ENCODE measurements at regions not wholly inside any gene's neighbourhood (a gene's known extent, or its start where the extent isn't known, plus 50 kb on each side); places are given as distances from the start of the nearest gene placed in this dataset.

DNA sequence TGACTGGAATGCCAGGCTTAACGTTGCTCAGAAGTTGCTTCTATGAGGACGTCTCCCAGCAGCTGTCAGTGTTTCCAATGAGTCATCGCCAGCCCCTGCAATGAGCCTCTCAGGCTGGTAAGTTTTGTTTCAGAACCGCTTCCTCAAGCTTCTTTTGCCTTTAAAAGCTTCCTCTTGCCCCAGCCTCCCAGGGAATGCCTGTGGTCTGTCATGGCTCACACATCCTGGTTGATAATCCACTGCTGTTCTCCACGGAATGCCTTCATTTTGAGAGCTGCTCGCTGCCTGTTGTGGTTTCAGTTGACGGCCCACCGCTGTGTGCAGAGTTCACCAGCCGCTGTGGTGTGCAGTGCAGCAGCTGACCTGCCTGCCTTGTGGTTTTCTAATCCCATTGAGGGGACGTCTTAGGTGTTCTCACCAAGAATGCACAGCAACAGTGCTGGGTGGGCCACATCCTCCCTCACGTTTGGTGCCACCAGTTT, 96.4 kb downstream of the RTP5 start (continued):
- TF ChIP-seq GABPA (IDR thresholded peaks at IDR 0.05; ENCODE audit: low read depth) (no peak), ZBTB33 (IDR thresholded peaks at IDR 0.05) (peak; percentile 22; the same call in 1 of the 2 replicates), TCF3 (IDR thresholded peaks at IDR 0.05; ENCODE audit: borderline replicate concordance, insufficient read depth, low read depth, low read length) (peak; percentile 68; the same call in 1 of the 2 replicates), CBFB (IDR thresholded peaks at IDR 0.05; ENCODE audit: low read depth) (peak; percentile 83), BCL11A (IDR thresholded peaks at IDR 0.05; ENCODE audit: low read depth, low read length) (peak; percentile 13; the same call in 1 of the 2 replicates), IKZF2 (IDR thresholded peaks at IDR 0.05) (peak; percentile 95 to 96), SRF (IDR thresholded peaks at IDR 0.05; ENCODE audit: low read depth in 2 of 2, low read length in 2 of 2) (0 out of 4 replicates have a peak, but pooled peaks of 1 of the 2 experiments have one; percentile 1), NR2C1 (IDR thresholded peaks at IDR 0.05) (no peak), EED (IDR thresholded peaks at IDR 0.05; ENCODE audit: low read depth) (peak; percentile 91), CHD2 (IDR thresholded peaks at IDR 0.05; ENCODE audit: borderline replicate concordance, low read depth, low read length) (0 out of 2 replicates have a peak, but pooled peaks have one; percentile 16), MEF2B (IDR thresholded peaks at IDR 0.05; ENCODE audit: partially characterized antibody, poor library complexity, severe bottlenecking) (peak; percentile 51), RELB (IDR thresholded peaks at IDR 0.05; ENCODE audit: low read depth) (peak; percentile 95), SREBF2 (IDR thresholded peaks at IDR 0.05; ENCODE audit: low read length) (no peak), SPI1 (IDR thresholded peaks at IDR 0.05; ENCODE audit: borderline replicate concordance, insufficient read depth, low read depth, low read length) (peak; percentile 35; the same call in 1 of the 2 replicates), TAF1 (IDR thresholded peaks at IDR 0.05; ENCODE audit: borderline replicate concordance, low read depth, low read length) (no peak), MYC (IDR thresholded peaks at IDR 0.05; ENCODE audit: insufficient read depth, insufficient read length, insufficient replicate concordance, low read length, severe bottlenecking) (no peak), USF1 (IDR thresholded peaks at IDR 0.05; ENCODE audit: borderline replicate concordance, extremely low read length, insufficient read depth, low read depth, low read length) (no peak), CBX5 (IDR thresholded peaks at IDR 0.05; ENCODE audit: low read depth) (no peak), NBN (IDR thresholded peaks at IDR 0.05) (peak; percentile 87)
- TF ChIP-seq, protein P1, sequence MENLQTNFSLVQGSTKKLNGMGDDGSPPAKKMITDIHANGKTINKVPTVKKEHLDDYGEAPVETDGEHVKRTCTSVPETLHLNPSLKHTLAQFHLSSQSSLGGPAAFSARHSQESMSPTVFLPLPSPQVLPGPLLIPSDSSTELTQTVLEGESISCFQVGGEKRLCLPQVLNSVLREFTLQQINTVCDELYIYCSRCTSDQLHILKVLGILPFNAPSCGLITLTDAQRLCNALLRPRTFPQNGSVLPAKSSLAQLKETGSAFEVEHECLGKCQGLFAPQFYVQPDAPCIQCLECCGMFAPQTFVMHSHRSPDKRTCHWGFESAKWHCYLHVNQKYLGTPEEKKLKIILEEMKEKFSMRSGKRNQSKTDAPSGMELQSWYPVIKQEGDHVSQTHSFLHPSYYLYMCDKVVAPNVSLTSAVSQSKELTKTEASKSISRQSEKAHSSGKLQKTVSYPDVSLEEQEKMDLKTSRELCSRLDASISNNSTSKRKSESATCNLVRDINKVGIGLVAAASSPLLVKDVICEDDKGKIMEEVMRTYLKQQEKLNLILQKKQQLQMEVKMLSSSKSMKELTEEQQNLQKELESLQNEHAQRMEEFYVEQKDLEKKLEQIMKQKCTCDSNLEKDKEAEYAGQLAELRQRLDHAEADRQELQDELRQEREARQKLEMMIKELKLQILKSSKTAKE (IDR thresholded peaks at IDR 0.05; ENCODE audit: low read depth, poor library complexity, severe bottlenecking) = peak; percentile 78
- TF ChIP-seq, protein P2, sequence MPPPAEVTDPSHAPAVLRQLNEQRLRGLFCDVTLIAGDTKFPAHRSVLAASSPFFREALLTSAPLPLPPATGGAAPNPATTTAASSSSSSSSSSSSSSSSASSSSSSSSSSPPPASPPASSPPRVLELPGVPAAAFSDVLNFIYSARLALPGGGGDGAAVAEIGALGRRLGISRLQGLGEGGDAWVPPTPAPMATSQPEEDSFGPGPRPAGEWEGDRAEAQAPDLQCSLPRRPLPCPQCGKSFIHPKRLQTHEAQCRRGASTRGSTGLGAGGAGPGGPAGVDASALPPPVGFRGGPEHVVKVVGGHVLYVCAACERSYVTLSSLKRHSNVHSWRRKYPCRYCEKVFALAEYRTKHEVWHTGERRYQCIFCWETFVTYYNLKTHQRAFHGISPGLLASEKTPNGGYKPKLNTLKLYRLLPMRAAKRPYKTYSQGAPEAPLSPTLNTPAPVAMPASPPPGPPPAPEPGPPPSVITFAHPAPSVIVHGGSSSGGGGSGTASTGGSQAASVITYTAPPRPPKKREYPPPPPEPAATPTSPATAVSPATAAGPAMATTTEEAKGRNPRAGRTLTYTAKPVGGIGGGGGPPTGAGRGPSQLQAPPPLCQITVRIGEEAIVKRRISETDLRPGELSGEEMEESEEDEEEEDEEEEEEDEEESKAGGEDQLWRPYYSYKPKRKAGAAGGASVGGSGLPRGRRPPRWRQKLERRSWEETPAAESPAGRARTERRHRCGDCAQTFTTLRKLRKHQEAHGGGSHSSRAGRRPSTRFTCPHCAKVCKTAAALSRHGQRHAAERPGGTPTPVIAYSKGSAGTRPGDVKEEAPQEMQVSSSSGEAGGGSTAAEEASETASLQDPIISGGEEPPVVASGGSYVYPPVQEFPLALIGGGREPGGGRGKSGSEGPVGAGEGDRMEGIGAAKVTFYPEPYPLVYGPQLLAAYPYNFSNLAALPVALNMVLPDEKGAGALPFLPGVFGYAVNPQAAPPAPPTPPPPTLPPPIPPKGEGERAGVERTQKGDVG (CRISPR knock-in tag; IDR thresholded peaks at IDR 0.05) = no peak
